ENCODE measurements at regions not wholly inside any gene's neighbourhood (a gene's known extent, or its start where the extent isn't known, plus 50 kb on each side); places are given as distances from the start of the nearest gene placed in this dataset.

DNA sequence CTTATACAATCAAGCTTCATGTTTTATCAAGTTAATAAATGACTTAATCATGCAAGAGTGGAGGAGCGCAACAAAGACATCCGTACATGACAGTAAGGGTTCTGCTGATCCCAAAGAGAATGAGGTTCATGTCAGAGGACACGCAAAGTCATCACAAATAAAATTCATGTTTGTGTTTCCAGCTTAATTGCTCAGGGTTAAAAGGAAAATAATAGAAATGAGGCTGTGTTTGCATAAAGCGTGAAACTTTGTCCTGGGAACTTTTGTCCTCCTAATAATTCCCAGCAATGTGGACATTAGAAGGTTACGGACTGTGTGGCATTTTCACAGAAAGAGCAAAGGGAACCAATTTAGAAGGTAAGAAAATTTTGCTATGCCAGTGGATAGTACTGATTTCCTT, 237.3 kb downstream of the INHBA start:
- TF ChIP-seq TAF1 (IDR thresholded peaks at IDR 0.05; ENCODE audit: low read depth) (no peak), CREB1 (IDR thresholded peaks at IDR 0.05; ENCODE audit: low read depth) (no peak), RAD21 (IDR thresholded peaks at IDR 0.05; ENCODE audit: low read depth) (no peak), YY1 (IDR thresholded peaks at IDR 0.05; ENCODE audit: low read depth) (no peak), EP300 (IDR thresholded peaks at IDR 0.05; ENCODE audit: borderline replicate concordance) (no peak), ZBTB7A (IDR thresholded peaks at IDR 0.05; ENCODE audit: low read depth) (no peak), TEAD4 (IDR thresholded peaks at IDR 0.05) (no peak), FOXM1 (IDR thresholded peaks at IDR 0.05; ENCODE audit: borderline replicate concordance, low read depth) (no peak), TCF12 (IDR thresholded peaks at IDR 0.05; ENCODE audit: low read depth) (no peak), NFIC (IDR thresholded peaks at IDR 0.05) (no peak), CEBPB (IDR thresholded peaks at IDR 0.05) (no peak), EGR1 (IDR thresholded peaks at IDR 0.05) (no peak)
- TF ChIP-seq, protein P1, sequence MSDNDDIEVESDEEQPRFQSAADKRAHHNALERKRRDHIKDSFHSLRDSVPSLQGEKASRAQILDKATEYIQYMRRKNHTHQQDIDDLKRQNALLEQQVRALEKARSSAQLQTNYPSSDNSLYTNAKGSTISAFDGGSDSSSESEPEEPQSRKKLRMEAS (IDR thresholded peaks at IDR 0.05): no peak
- TF ChIP-seq, protein P2, sequence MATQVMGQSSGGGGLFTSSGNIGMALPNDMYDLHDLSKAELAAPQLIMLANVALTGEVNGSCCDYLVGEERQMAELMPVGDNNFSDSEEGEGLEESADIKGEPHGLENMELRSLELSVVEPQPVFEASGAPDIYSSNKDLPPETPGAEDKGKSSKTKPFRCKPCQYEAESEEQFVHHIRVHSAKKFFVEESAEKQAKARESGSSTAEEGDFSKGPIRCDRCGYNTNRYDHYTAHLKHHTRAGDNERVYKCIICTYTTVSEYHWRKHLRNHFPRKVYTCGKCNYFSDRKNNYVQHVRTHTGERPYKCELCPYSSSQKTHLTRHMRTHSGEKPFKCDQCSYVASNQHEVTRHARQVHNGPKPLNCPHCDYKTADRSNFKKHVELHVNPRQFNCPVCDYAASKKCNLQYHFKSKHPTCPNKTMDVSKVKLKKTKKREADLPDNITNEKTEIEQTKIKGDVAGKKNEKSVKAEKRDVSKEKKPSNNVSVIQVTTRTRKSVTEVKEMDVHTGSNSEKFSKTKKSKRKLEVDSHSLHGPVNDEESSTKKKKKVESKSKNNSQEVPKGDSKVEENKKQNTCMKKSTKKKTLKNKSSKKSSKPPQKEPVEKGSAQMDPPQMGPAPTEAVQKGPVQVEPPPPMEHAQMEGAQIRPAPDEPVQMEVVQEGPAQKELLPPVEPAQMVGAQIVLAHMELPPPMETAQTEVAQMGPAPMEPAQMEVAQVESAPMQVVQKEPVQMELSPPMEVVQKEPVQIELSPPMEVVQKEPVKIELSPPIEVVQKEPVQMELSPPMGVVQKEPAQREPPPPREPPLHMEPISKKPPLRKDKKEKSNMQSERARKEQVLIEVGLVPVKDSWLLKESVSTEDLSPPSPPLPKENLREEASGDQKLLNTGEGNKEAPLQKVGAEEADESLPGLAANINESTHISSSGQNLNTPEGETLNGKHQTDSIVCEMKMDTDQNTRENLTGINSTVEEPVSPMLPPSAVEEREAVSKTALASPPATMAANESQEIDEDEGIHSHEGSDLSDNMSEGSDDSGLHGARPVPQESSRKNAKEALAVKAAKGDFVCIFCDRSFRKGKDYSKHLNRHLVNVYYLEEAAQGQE (IDR thresholded peaks at IDR 0.05; ENCODE audit: low read depth): no peak
- TF ChIP-seq, protein P3, sequence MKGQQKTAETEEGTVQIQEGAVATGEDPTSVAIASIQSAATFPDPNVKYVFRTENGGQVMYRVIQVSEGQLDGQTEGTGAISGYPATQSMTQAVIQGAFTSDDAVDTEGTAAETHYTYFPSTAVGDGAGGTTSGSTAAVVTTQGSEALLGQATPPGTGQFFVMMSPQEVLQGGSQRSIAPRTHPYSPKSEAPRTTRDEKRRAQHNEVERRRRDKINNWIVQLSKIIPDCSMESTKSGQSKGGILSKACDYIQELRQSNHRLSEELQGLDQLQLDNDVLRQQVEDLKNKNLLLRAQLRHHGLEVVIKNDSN (IDR thresholded peaks at IDR 0.05): no peak

DNA sequence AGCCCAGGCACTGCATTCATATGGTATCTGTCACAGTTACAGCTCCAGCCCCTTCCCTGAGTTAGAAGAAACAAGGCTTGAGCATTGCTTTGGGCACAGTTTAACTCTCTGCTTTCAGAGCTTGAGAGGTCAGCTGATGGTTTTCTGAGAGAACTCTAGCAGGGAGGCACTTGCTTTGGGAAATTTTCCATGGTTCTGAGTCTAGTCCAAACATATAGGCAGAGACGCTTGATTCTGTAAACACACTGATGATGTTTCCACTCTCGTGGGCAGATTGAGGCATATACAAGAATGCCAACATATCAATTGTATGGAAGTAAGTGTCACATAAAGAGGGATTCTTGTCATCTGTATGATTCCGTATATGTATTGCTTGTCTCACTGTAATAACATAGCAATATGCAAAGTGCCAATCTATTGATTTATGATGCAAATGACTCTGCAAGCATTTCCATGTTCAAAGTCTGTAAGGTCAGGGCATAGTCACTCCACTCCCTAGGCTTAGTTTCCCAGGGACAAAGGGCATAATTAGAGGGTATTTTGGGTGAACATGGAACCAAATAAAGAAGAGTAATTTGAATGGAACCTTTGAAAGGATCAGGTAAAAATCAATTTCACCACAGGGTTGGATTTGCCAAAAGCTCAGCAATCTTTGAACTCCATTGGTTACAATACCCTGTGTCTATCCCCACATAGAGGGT, 239.0 kb downstream of the INHBA start:
- TF ChIP-seq RAD21 (IDR thresholded peaks at IDR 0.05; ENCODE audit: low read depth): no peak
- no peak for TF ChIP-seq NFIC (IDR thresholded peaks at IDR 0.05)
- TF ChIP-seq TCF12 (IDR thresholded peaks at IDR 0.05; ENCODE audit: low read depth): no peak
- TF ChIP-seq, protein P2 (IDR thresholded peaks at IDR 0.05; ENCODE audit: low read depth): no peak
- TF ChIP-seq, protein P3 (IDR thresholded peaks at IDR 0.05): no peak
- TF ChIP-seq, protein P1 (IDR thresholded peaks at IDR 0.05): no peak
- no peak for TF ChIP-seq FOXM1 (IDR thresholded peaks at IDR 0.05; ENCODE audit: borderline replicate concordance, low read depth)
- TF ChIP-seq YY1 (IDR thresholded peaks at IDR 0.05; ENCODE audit: low read depth): no peak
- no peak for TF ChIP-seq CREB1 (IDR thresholded peaks at IDR 0.05; ENCODE audit: low read depth)
- TF ChIP-seq TAF1 (IDR thresholded peaks at IDR 0.05; ENCODE audit: low read depth): no peak
- TF ChIP-seq CEBPB (IDR thresholded peaks at IDR 0.05): no peak
- TF ChIP-seq EP300 (IDR thresholded peaks at IDR 0.05; ENCODE audit: borderline replicate concordance): no peak
- TF ChIP-seq TEAD4 (IDR thresholded peaks at IDR 0.05): no peak
- no peak for TF ChIP-seq ZBTB7A (IDR thresholded peaks at IDR 0.05; ENCODE audit: low read depth)

DNA sequence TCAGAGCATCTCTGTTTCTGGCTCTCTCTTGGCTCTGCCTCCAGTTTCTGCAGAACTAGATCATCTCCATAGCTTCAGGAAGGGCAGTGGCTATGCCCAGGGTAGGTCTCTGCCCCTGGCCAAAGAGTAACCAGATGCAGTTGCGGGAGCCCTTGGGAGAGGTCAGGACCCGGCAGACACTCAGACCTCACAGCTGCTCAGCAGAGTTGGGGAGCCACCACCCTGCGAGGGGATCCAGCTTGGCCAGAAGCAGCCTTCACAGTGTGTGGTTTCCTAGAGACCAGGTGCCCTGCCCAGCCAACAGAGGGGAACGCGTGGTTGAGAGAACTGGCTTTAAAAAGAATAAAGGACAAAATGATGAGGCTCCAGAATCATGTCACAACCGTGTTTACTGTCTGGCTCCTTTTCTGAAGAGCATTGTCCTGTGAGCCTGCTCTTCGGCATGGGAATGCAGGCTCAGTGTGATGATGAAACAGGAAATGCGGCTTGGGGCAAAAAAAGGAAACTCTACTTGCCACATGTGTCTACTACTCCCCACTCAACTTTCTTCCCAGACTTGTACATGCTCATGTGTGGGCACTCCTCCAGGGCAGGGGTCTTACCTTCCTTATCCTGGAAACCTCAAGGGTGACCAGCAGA, 243.1 kb downstream of the INHBA start:
- TF ChIP-seq EGR1 (IDR thresholded peaks at IDR 0.05) (no peak), ZBTB7A (IDR thresholded peaks at IDR 0.05; ENCODE audit: low read depth) (no peak), TCF12 (IDR thresholded peaks at IDR 0.05; ENCODE audit: low read depth) (no peak)
- TF ChIP-seq, protein P2 (IDR thresholded peaks at IDR 0.05; ENCODE audit: low read depth): no peak

DNA sequence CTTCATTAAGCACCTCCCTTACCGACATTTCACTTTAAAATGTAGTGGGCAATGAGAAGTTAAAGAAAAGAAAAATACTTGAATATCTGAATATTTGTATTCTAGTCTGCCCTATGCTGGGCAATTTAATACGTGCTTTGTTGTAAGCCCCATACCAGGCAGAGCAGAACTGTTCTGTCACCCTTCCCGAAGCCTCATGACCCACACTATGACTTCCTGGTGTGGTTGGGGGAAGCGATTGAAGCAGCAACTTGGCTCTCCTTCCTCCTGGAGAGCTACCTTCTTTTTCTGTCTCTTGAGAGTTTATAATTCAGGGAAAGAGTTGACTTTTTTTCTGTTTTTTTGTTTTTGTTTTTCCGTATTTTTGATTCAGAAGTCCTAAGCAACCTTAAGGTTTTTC, 243.7 kb downstream of the INHBA start:
- TF ChIP-seq EGR1 (IDR thresholded peaks at IDR 0.05): no peak

Data from Ishikawa (cell line).